ENCODE measurements at regions not wholly inside any gene's neighbourhood (a gene's known extent, or its start where the extent isn't known, plus 50 kb on each side); places are given as distances from the start of the nearest gene placed in this dataset.
"Not testable (repeated sequence)": the region's sequence is repeated elsewhere in the genome, so short reads cannot be mapped to it uniquely, and the experiment has no call there.

DNA sequence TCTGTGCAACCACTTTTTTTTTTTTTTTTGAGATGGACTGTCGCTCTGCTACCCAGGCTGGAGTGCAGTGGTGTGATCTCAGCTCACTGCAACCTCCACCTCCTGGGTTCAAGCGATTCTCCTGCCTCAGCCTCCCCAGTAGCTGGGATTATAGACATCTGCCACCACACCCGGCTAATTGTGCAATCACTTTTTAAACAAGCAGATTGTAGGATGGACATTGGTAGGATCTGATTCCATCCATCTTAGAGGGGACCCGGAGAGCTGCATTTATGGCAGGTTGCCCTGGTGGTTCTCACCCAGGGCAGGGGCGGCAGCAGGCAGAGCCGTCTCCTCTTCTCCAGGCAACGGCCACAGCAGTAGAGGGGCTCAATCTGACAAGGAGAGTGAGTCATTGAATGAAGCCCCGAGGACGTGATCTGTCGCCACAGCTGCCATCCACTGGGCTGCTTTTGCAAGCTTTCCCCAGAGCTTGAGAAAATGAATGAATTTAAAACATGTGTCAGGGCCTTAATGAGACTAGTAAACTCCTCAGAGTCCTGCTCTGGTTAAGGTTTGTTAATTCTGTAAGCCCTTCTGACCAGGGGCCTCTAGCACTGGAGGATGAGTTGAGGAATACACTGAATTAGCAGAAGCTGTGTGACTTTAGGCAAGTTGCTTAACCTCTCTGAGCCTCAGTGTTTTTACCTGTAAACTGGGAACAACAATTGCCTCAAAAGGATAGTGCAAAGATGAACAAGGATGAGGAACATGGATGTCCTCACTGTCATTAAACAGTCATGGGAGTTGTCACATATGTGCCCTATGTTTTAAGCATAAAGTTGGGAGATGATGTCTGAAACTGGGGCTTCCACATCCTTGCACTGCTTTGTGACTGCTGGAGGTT, 129.1 kb downstream of the ASB7 start:
- Histone ChIP-seq H3K4me2 (ENCODE audit: low read length, poor library complexity, severe bottlenecking) (no peak overlapping the region), H4K91ac (ENCODE audit: low read length) (no peak overlapping the region), H2AK5ac (ENCODE audit: low read length, severe bottlenecking) (no peak overlapping the region), H2BK12ac (ENCODE audit: low read length in 2 of 2) (no peak overlapping the region), H3K4me3 (ENCODE audit: insufficient read depth in 1 of 2, low read depth in 1 of 2, low read length in 2 of 2) (no peak overlapping the region), H3K79me1 (replicated peaks; ENCODE audit: low read length, poor library complexity, severe bottlenecking) (no peaks in the 10 kb centered on the region), H3K14ac (ENCODE audit: low read length in 2 of 2) (no peak overlapping the region), H3K4me1 (ENCODE audit: control insufficient read depth, insufficient read depth, low read depth, low read length) (peaks cover 11% of the 10 kb centered on the region), H2BK120ac (ENCODE audit: low read depth, low read length) (no peak overlapping the region), H3K27ac (ENCODE audit: low read length, poor library complexity, severe bottlenecking) (no peak overlapping the region), H4K8ac (ENCODE audit: low read length) (no peak overlapping the region), H3K9ac (ENCODE audit: low read length) (no peak overlapping the region), H3K18ac (ENCODE audit: low read depth in 1 of 2, low read length in 2 of 2) (no peak overlapping the region), H2BK15ac (ENCODE audit: low read depth, poor library complexity, severe bottlenecking) (no peak overlapping the region), H2BK5ac (ENCODE audit: low read depth, low read length, poor library complexity, severe bottlenecking) (no peak overlapping the region), H3K36me3 (ENCODE audit: control insufficient read depth in 1 of 2, insufficient read depth in 2 of 2, low read depth in 1 of 2, low read length in 2 of 2) (no peaks in the 10 kb centered on the region), H3K23ac (ENCODE audit: low read length in 2 of 2) (no peak overlapping the region), H3K27me3 (ENCODE audit: control insufficient read depth in 1 of 2, insufficient read depth in 1 of 2, low read length in 2 of 2) (no peaks in the 10 kb centered on the region), H3K9me3 (ENCODE audit: control insufficient read depth, low read length) (peaks cover 6% of the 10 kb centered on the region), H3K4ac (ENCODE audit: low read depth in 1 of 2, low read length in 2 of 2) (no peak overlapping the region), H2AFZ (ENCODE audit: low read depth, low read length) (no peak overlapping the region)
- DNase-seq, result peak; percentile 55
- WGBS, result 70% methylated on average over 8 of the region's 10 CpGs

DNA sequence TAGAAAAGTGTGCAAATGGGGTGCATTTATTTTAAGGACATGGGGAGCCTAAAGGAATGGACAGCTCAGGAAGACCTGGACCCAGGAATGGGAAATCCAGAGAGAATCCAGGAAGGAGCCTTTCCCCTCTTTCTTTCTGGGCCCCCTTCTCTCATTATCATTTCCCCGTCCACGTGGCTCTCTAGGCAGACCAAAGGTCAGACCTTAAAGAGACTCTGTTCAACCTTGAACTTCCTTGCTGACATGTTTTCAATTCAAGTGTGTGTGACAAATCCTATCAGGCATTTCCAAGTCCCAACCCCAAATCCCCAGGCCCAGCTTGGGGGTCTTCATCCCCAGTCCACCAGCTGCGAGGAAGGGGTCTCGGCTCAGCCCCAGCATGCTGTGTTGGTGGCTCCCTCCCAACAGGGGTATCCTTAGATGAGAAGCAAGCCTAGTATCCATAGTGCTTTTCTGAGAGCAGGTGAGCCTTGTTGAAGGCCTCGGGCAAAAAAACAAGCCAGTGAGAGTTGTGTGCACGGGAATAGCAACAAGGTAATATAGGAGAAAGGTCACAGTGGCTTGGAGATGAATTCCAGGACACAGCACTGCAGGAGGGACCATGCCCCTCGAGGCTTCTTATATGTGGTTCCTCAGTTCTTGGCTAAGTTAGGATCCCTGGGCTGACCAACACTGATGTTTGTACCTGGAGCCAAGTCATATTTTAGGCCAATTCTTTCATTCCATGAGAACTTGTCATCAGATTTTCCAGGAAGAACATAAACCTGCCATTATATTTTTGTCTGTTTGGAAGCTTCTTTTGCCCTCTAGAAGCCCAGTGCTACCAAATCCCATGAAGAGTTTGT, 130.0 kb downstream of the ASB7 start:
- Histone ChIP-seq H3K79me1 (replicated peaks; ENCODE audit: low read length, poor library complexity, severe bottlenecking) (no peaks in the 10 kb centered on the region), H3K36me3 (ENCODE audit: control insufficient read depth in 1 of 2, insufficient read depth in 2 of 2, low read depth in 1 of 2, low read length in 2 of 2) (no peaks in the 10 kb centered on the region), H3K23ac (ENCODE audit: low read length in 2 of 2) (no peak overlapping the region), H2BK5ac (ENCODE audit: low read depth, low read length, poor library complexity, severe bottlenecking) (no peak overlapping the region), H3K27ac (ENCODE audit: low read length, poor library complexity, severe bottlenecking) (no peak overlapping the region), H3K4me2 (ENCODE audit: low read length, poor library complexity, severe bottlenecking) (no peak overlapping the region), H2BK15ac (ENCODE audit: low read depth, poor library complexity, severe bottlenecking) (no peak overlapping the region), H3K9me3 (ENCODE audit: control insufficient read depth, low read length) (peaks cover 6% of the 10 kb centered on the region), H2BK12ac (ENCODE audit: low read length in 2 of 2) (peak overlapping the region in 1 of 2 experiments; percentile 25), H4K8ac (ENCODE audit: low read length) (no peak overlapping the region), H2BK120ac (ENCODE audit: low read depth, low read length) (no peak overlapping the region), H2AK5ac (ENCODE audit: low read length, severe bottlenecking) (no peak overlapping the region), H3K14ac (ENCODE audit: low read length in 2 of 2) (no peak overlapping the region), H2AFZ (ENCODE audit: low read depth, low read length) (no peak overlapping the region), H3K4me1 (ENCODE audit: control insufficient read depth, insufficient read depth, low read depth, low read length) (peaks cover 8% of the 10 kb centered on the region), H3K9ac (ENCODE audit: low read length) (peak overlapping the region; percentile 53), H3K4ac (ENCODE audit: low read depth in 1 of 2, low read length in 2 of 2) (no peak overlapping the region), H3K4me3 (ENCODE audit: insufficient read depth in 1 of 2, low read depth in 1 of 2, low read length in 2 of 2) (no peak overlapping the region), H4K91ac (ENCODE audit: low read length) (no peak overlapping the region), H3K18ac (ENCODE audit: low read depth in 1 of 2, low read length in 2 of 2) (no peak overlapping the region), H3K27me3 (ENCODE audit: control insufficient read depth in 1 of 2, insufficient read depth in 1 of 2, low read length in 2 of 2) (no peaks in the 10 kb centered on the region)
- DNase-seq, result no peak
- 87% methylated on average over 7 of the region's 7 CpGs for WGBS

DNA sequence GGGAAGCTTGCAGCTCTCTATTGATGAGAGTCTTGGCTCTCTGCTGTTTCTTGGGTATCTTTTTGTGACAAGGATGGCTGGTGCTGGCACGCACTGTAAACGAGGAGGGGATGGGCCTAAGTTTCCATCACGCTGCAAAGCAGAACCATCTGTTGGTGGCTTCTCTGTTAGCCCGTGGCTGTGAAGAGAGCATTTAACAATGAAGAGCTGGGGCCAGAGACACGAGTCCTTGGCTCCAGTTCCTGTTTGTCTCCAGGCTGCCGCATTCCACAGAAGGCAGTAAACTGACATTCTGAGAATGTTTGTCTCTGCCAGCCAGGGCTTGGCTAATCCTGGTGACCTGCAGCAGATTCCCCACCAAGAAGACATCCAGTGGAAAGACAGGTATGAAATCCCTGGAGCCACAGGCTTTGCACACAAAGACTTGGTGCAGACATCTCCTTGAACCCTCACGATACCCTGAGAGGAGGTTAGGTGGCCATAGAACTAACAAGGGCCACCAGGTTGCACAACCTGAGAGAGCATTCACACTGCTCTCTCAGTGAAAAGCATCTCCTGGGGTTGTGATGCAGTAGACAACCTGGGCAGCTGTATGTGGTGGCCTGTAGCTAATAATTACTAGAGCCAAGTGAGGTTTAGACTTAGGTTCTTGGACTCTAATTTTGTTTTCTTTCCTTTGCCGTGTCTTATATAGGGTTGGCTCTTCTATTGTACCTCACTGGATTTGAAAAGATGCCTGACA, 130.9 kb downstream of the ASB7 start:
- peaks cover 6% of the 10 kb centered on the region for H3K9me3 ChIP-seq (ENCODE audit: control insufficient read depth, low read length)
- no peak overlapping the region for H4K8ac ChIP-seq (ENCODE audit: low read length)
- H4K91ac ChIP-seq (ENCODE audit: low read length), result no peak overlapping the region
- H2AFZ ChIP-seq (ENCODE audit: low read depth, low read length), result no peak overlapping the region
- no peaks in the 10 kb centered on the region for H3K79me1 ChIP-seq (replicated peaks; ENCODE audit: low read length, poor library complexity, severe bottlenecking)
- H3K36me3 ChIP-seq (ENCODE audit: control insufficient read depth in 1 of 2, insufficient read depth in 2 of 2, low read depth in 1 of 2, low read length in 2 of 2), result no peaks in the 10 kb centered on the region
- H3K23ac ChIP-seq (ENCODE audit: low read length in 2 of 2), result no peak overlapping the region
- DNase-seq, result peak; percentile 38
- no peak overlapping the region for H3K4ac ChIP-seq (ENCODE audit: low read depth in 1 of 2, low read length in 2 of 2)
- H2BK12ac ChIP-seq (ENCODE audit: low read length in 2 of 2), result no peak overlapping the region
- no peak overlapping the region for H3K4me2 ChIP-seq (ENCODE audit: low read length, poor library complexity, severe bottlenecking)
- no peak overlapping the region for H3K14ac ChIP-seq (ENCODE audit: low read length in 2 of 2)
- peak overlapping the region in 1 of 2 experiments; percentile 5 for H3K18ac ChIP-seq (ENCODE audit: low read depth in 1 of 2, low read length in 2 of 2)
- WGBS, result 51% methylated on average over 7 of the region's 8 CpGs
- H3K4me1 ChIP-seq (ENCODE audit: control insufficient read depth, insufficient read depth, low read depth, low read length), result peaks cover 8% of the 10 kb centered on the region
- H2BK5ac ChIP-seq (ENCODE audit: low read depth, low read length, poor library complexity, severe bottlenecking), result no peak overlapping the region
- no peak overlapping the region for H2BK120ac ChIP-seq (ENCODE audit: low read depth, low read length)
- H3K27ac ChIP-seq (ENCODE audit: low read length, poor library complexity, severe bottlenecking), result no peak overlapping the region
- no peaks in the 10 kb centered on the region for H3K27me3 ChIP-seq (ENCODE audit: control insufficient read depth in 1 of 2, insufficient read depth in 1 of 2, low read length in 2 of 2)
- no peak overlapping the region for H2BK15ac ChIP-seq (ENCODE audit: low read depth, poor library complexity, severe bottlenecking)
- H3K4me3 ChIP-seq (ENCODE audit: insufficient read depth in 1 of 2, low read depth in 1 of 2, low read length in 2 of 2), result peak overlapping the region in 1 of 2 experiments; percentile 21
- no peak overlapping the region for H2AK5ac ChIP-seq (ENCODE audit: low read length, severe bottlenecking)
- peak overlapping the region; percentile 53 for H3K9ac ChIP-seq (ENCODE audit: low read length)

DNA sequence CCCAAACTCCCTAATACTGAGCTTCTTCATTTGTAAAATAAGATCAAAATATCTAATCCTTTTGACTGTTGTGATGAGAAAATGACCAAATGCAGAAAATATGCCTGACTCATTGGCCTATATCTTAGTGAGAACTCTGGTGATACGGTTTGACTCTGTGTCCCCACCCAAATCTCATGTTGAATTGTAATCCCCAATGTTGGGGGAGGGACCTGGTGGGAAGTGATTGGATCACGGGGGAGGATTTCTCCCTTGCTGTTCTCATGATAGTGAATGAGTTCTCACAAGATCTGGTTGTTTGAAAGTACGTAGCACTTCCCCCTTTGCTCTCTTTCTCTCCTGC, 131.4 kb downstream of the ASB7 start:
- not testable (repeated sequence) for H3K4me1 ChIP-seq (ENCODE audit: control insufficient read depth, insufficient read depth, low read depth, low read length); H2AK5ac ChIP-seq (ENCODE audit: low read length, severe bottlenecking); H2AFZ ChIP-seq (ENCODE audit: low read depth, low read length); H3K4me3 ChIP-seq (ENCODE audit: insufficient read depth in 1 of 2, low read depth in 1 of 2, low read length in 2 of 2); H3K18ac ChIP-seq (ENCODE audit: low read depth in 1 of 2, low read length in 2 of 2); H3K79me1 ChIP-seq (replicated peaks; ENCODE audit: low read length, poor library complexity, severe bottlenecking); H3K27ac ChIP-seq (ENCODE audit: low read length, poor library complexity, severe bottlenecking); H3K9ac ChIP-seq (ENCODE audit: low read length); H3K14ac ChIP-seq (ENCODE audit: low read length in 2 of 2); H2BK120ac ChIP-seq (ENCODE audit: low read depth, low read length); H3K23ac ChIP-seq (ENCODE audit: low read length in 2 of 2); H4K91ac ChIP-seq (ENCODE audit: low read length); H3K9me3 ChIP-seq (ENCODE audit: control insufficient read depth, low read length); H2BK5ac ChIP-seq (ENCODE audit: low read depth, low read length, poor library complexity, severe bottlenecking); H4K8ac ChIP-seq (ENCODE audit: low read length); H3K4me2 ChIP-seq (ENCODE audit: low read length, poor library complexity, severe bottlenecking); H3K36me3 ChIP-seq (ENCODE audit: control insufficient read depth in 1 of 2, insufficient read depth in 2 of 2, low read depth in 1 of 2, low read length in 2 of 2); H2BK12ac ChIP-seq (ENCODE audit: low read length in 2 of 2); H2BK15ac ChIP-seq (ENCODE audit: low read depth, poor library complexity, severe bottlenecking); H3K27me3 ChIP-seq (ENCODE audit: control insufficient read depth in 1 of 2, insufficient read depth in 1 of 2, low read length in 2 of 2); H3K4ac ChIP-seq (ENCODE audit: low read depth in 1 of 2, low read length in 2 of 2)
- peak; percentile 45 for DNase-seq
- WGBS, result 31% methylated on average over 3 of the region's 3 CpGs

Data from mesenchymal stem cell (in vitro differentiated cells and primary cell).